Astrocyte (in vitro differentiated cells and primary cell): ENCODE measurements at regions not wholly inside any gene's neighbourhood (a gene's known extent, or its start where the extent isn't known, plus 50 kb on each side); places are given as distances from the start of the nearest gene placed in this dataset.

Experiments
- DNase-seq: peaks from one replicate; pipeline ENCODE4 v3.0.0-alpha.2; 2010; ENCODE audit warnings: low read depth
- FAIRE-seq: peaks from 2 replicates; lab custom pipeline; 2011; peaks lifted over from hg19 to GRCh38; lab: Jason Lieb, UNC
- H2AFZ ChIP-seq: 2 replicates; pipeline ENCODE4 v1.6.0; 2012; ENCODE audit warnings: low read depth, low read length, inconsistent platforms
- H3K27ac ChIP-seq: 2 replicates; pipeline ENCODE4 v1.5.1; 2011; ENCODE audit warnings: low read depth, low read length, inconsistent platforms
- H3K27me3 ChIP-seq: 2 replicates; pipeline ENCODE4 v1.6.0; 2011; ENCODE audit warnings: low read length, inconsistent platforms; ENCODE audit not compliant: insufficient read depth
- H3K36me3 ChIP-seq: 2 replicates; pipeline ENCODE4 v1.5.1; 2011; ENCODE audit warnings: low read length, inconsistent platforms; ENCODE audit not compliant: insufficient read depth
- H3K4me1 ChIP-seq: 2 replicates; pipeline ENCODE4 v1.5.1; 2011; ENCODE audit warnings: low read length, inconsistent platforms; ENCODE audit not compliant: insufficient read depth
- H3K4me2 ChIP-seq: 2 replicates; pipeline ENCODE4 v1.6.0; 2012; ENCODE audit warnings: low read length, inconsistent platforms
- H3K4me3 ChIP-seq: 2 replicates; pipeline ENCODE4 v1.5.1; 2011; ENCODE audit warnings: low read depth, mild to moderate bottlenecking, low read length, inconsistent platforms; ENCODE audit not compliant: insufficient read depth
- H3K79me2 ChIP-seq: 2 replicates; pipeline ENCODE4 v1.6.0; 2012; ENCODE audit warnings: mild to moderate bottlenecking, low read length, inconsistent platforms; ENCODE audit not compliant: insufficient read depth
- H3K9ac ChIP-seq: 2 replicates; pipeline ENCODE4 v1.6.0; 2012; ENCODE audit warnings: mild to moderate bottlenecking, low read length, inconsistent platforms
- H3K9me3 ChIP-seq: 2 replicates; pipeline ENCODE4 v1.5.1; 2012; ENCODE audit warnings: low read depth, mild to moderate bottlenecking, low read length, inconsistent platforms; ENCODE audit not compliant: insufficient read depth
- H4K20me1 ChIP-seq: 2 replicates; pipeline ENCODE4 v1.6.0; 2012; ENCODE audit warnings: low read length, inconsistent platforms; ENCODE audit not compliant: insufficient read depth
- H3K27ac Mint-ChIP-seq: one replicate; pipeline ENCODE4 v1.8.0; 2021; ENCODE audit warnings: mild to moderate bottlenecking, mixed read lengths; ENCODE audit not compliant: unreplicated experiment
- H3K27me3 Mint-ChIP-seq: one replicate; pipeline ENCODE4 v1.8.0; 2021; ENCODE audit warnings: low read depth, mixed read lengths; ENCODE audit not compliant: unreplicated experiment
- H3K36me3 Mint-ChIP-seq: one replicate; pipeline ENCODE4 v1.8.0; 2021; ENCODE audit warnings: low read depth, mixed read lengths; ENCODE audit not compliant: unreplicated experiment
- H3K4me1 Mint-ChIP-seq: one replicate; pipeline ENCODE4 v1.8.0; 2021; ENCODE audit warnings: low read depth, mixed read lengths; ENCODE audit not compliant: unreplicated experiment
- H3K4me3 Mint-ChIP-seq: one replicate; pipeline ENCODE4 v1.8.0; 2021; ENCODE audit warnings: mild to moderate bottlenecking, moderate library complexity, mixed read lengths; ENCODE audit not compliant: unreplicated experiment
- H3K9me3 Mint-ChIP-seq: one replicate; pipeline ENCODE4 v1.8.0; 2021; ENCODE audit warnings: mild to moderate bottlenecking, mixed read lengths; ENCODE audit not compliant: unreplicated experiment
- EZH2 ChIP-seq: IDR thresholded peaks from 2 replicates; pipeline ENCODE4 v1.6.1; 2012; ENCODE audit warnings: mild to moderate bottlenecking, low read length, inconsistent platforms; ENCODE audit not compliant: insufficient read depth
- TF ChIP-seq, protein P1 (sequence below): IDR thresholded peaks from 2 replicates; pipeline ENCODE4 v1.5.1; 2011; ENCODE audit warnings: low read depth, mild to moderate bottlenecking, inconsistent platforms, low read length, moderate library complexity; ENCODE audit not compliant: insufficient read depth

- Mint-ChIP-seq H3K4me1 (no peaks in the 10 kb centered on the region), H3K9me3 (peaks cover 1% of the 10 kb centered on the region), H3K27ac (no peak overlapping the region), H3K4me3 (no peak overlapping the region), H3K27me3 (no peaks in the 10 kb centered on the region), H3K36me3 (no peaks in the 10 kb centered on the region)
- H3K9me3 ChIP-seq = no peaks in the 10 kb centered on the region
- H2AFZ ChIP-seq = no peak overlapping the region
- no peaks in the 10 kb centered on the region for H3K79me2 ChIP-seq
- no peaks in the 10 kb centered on the region for H3K36me3 ChIP-seq
- TF ChIP-seq, protein P1, sequence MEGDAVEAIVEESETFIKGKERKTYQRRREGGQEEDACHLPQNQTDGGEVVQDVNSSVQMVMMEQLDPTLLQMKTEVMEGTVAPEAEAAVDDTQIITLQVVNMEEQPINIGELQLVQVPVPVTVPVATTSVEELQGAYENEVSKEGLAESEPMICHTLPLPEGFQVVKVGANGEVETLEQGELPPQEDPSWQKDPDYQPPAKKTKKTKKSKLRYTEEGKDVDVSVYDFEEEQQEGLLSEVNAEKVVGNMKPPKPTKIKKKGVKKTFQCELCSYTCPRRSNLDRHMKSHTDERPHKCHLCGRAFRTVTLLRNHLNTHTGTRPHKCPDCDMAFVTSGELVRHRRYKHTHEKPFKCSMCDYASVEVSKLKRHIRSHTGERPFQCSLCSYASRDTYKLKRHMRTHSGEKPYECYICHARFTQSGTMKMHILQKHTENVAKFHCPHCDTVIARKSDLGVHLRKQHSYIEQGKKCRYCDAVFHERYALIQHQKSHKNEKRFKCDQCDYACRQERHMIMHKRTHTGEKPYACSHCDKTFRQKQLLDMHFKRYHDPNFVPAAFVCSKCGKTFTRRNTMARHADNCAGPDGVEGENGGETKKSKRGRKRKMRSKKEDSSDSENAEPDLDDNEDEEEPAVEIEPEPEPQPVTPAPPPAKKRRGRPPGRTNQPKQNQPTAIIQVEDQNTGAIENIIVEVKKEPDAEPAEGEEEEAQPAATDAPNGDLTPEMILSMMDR = no peak
- TF ChIP-seq EZH2 = no peak
- DNase-seq = no peak
- no peak overlapping the region for H3K4me2 ChIP-seq
- no peak overlapping the region for H3K9ac ChIP-seq
- no peaks in the 10 kb centered on the region for H4K20me1 ChIP-seq
- H3K4me3 ChIP-seq = no peak overlapping the region
- no peaks in the 10 kb centered on the region for H3K27me3 ChIP-seq
- FAIRE-seq = no peak
- H3K4me1 ChIP-seq = peaks cover 3% of the 10 kb centered on the region
- H3K27ac ChIP-seq = no peak overlapping the region
Measured at GRCh38 chr1:115159958-115160357, 70.7 kb upstream of the TSPAN2 start.

- Histone ChIP-seq H3K9me3 (no peaks in the 10 kb centered on the region), H3K9ac (no peak overlapping the region), H3K4me2 (no peak overlapping the region), H3K27me3 (no peaks in the 10 kb centered on the region), H3K27ac (no peak overlapping the region), H2AFZ (no peak overlapping the region), H3K79me2 (no peaks in the 10 kb centered on the region), H3K36me3 (no peaks in the 10 kb centered on the region), H3K4me3 (no peak overlapping the region), H3K4me1 (peaks cover 3% of the 10 kb centered on the region), H4K20me1 (no peaks in the 10 kb centered on the region)
- TF ChIP-seq, protein P1 = no peak
- no peak for TF ChIP-seq EZH2
- FAIRE-seq = no peak
- peaks cover 1% of the 10 kb centered on the region for H3K9me3 Mint-ChIP-seq
- H3K4me3 Mint-ChIP-seq = no peak overlapping the region
- H3K36me3 Mint-ChIP-seq = no peaks in the 10 kb centered on the region
- peak; percentile 58 for DNase-seq
- no peaks in the 10 kb centered on the region for H3K4me1 Mint-ChIP-seq
- H3K27ac Mint-ChIP-seq = no peak overlapping the region
- H3K27me3 Mint-ChIP-seq = no peaks in the 10 kb centered on the region
Measured at GRCh38 chr1:115158181-115158580, 68.9 kb upstream of the TSPAN2 start.

- peaks cover 3% of the 10 kb centered on the region for H3K4me1 ChIP-seq
- H3K36me3 Mint-ChIP-seq = no peaks in the 10 kb centered on the region
- no peak overlapping the region for H3K4me2 ChIP-seq
- no peak overlapping the region for H3K27ac ChIP-seq
- H3K4me1 Mint-ChIP-seq = no peaks in the 10 kb centered on the region
- DNase-seq (no peak), FAIRE-seq (no peak)
- no peaks in the 10 kb centered on the region for H3K27me3 Mint-ChIP-seq
- H3K4me3 Mint-ChIP-seq = no peak overlapping the region
- no peaks in the 10 kb centered on the region for H3K36me3 ChIP-seq
- H2AFZ ChIP-seq = no peak overlapping the region
- no peaks in the 10 kb centered on the region for H3K27me3 ChIP-seq
- H4K20me1 ChIP-seq = no peaks in the 10 kb centered on the region
- TF ChIP-seq, protein P1 = no peak
- no peak for TF ChIP-seq EZH2
- H3K9me3 Mint-ChIP-seq = peaks cover 1% of the 10 kb centered on the region
- no peaks in the 10 kb centered on the region for H3K9me3 ChIP-seq
- no peaks in the 10 kb centered on the region for H3K79me2 ChIP-seq
- no peak overlapping the region for H3K27ac Mint-ChIP-seq
- no peak overlapping the region for H3K9ac ChIP-seq
- H3K4me3 ChIP-seq = no peak overlapping the region
Measured at GRCh38 chr1:115156826-115157468, 67.6 kb upstream of the TSPAN2 start.
